OCI-LY7 (cell line): ENCODE measurements at regions not wholly inside any gene's neighbourhood (a gene's known extent, or its start where the extent isn't known, plus 50 kb on each side); places are given as distances from the start of the nearest gene placed in this dataset.

ENCODE experiments used
- BruUV-seq: library from RNA; stranded (reverse); fragments of 400-500 nt; replicated peaks from 2 replicates; lab custom pipeline; 2021; lab: Mats Ljungman, UMichigan
- CTCF ChIA-PET: fragments of 300-600 bp; sonication (Branson Sonifier 250); formaldehyde crosslinking; loops from one replicate; lab custom pipeline; 2022; ENCODE audit warnings: antibody characterized with exemption; ENCODE audit not compliant: unreplicated experiment; lab: Charles Lee
- POLR2A ChIA-PET: fragments of 300-600 bp; sonication (Branson Sonifier 250); formaldehyde crosslinking; loops from one replicate; lab custom pipeline; 2022; ENCODE audit warnings: antibody characterized with exemption; lab: Charles Lee
- DNase-seq: peaks from one replicate; pipeline ENCODE4 v3.0.0-alpha.2; 2015; ENCODE audit warnings: low spot score
- H2AFZ ChIP-seq: fragments of 200-600 bp; sonication (generic), shearing (Covaris generic); 2 replicates; pipeline ENCODE4 v1.6.1; 2014; ENCODE audit warnings: mild to moderate bottlenecking, antibody characterized with exemption, low read length, moderate library complexity
- H3K27ac ChIP-seq: fragments of 200-600 bp; sonication (generic); 2 replicates; pipeline ENCODE4 v1.5.1; 2014; ENCODE audit warnings: mixed run types, low read depth, mild to moderate bottlenecking, moderate library complexity, low read length, inconsistent platforms; ENCODE audit not compliant: poor library complexity, severe bottlenecking
- H3K36me3 ChIP-seq: fragments of 200-600 bp; sonication (generic); 2 replicates; pipeline ENCODE4 v1.6.1; 2014; ENCODE audit warnings: mild to moderate bottlenecking, antibody characterized with exemption, low read length, moderate library complexity, mixed read lengths; ENCODE audit not compliant: insufficient read depth
- H3K4me1 ChIP-seq: fragments of 200-600 bp; sonication (generic); 2 replicates; pipeline ENCODE4 v1.5.1; 2014; ENCODE audit warnings: mild to moderate bottlenecking, low read length; ENCODE audit not compliant: insufficient read depth, poor library complexity, severe bottlenecking
- H3K4me2 ChIP-seq: fragments of 200-600 bp; sonication (generic); 2 replicates; pipeline ENCODE4 v1.6.1; 2014; ENCODE audit warnings: mild to moderate bottlenecking, low read length
- H3K4me3 ChIP-seq: fragments of 200-600 bp; sonication (generic); 2 replicates; pipeline ENCODE4 v1.5.1; 2014; ENCODE audit warnings: mild to moderate bottlenecking, low read depth, low read length; ENCODE audit not compliant: poor library complexity, severe bottlenecking
- H3K79me2 ChIP-seq: fragments of 200-600 bp; sonication (generic); 2 replicates; pipeline ENCODE4 v1.6.1; 2016; ENCODE audit warnings: low read depth, mild to moderate bottlenecking, low read length, moderate library complexity, mixed read lengths; ENCODE audit not compliant: insufficient read depth
- H3K9me2 ChIP-seq: fragments of 200-600 bp; sonication (generic); 2 replicates; pipeline ENCODE4 v1.6.1; 2016; ENCODE audit warnings: mild to moderate bottlenecking, low read length, mixed read lengths; ENCODE audit not compliant: insufficient read depth
- H3K9me3 ChIP-seq: fragments of 200-600 bp; sonication (generic); 2 replicates; pipeline ENCODE4 v1.6.1; 2014; ENCODE audit warnings: mild to moderate bottlenecking, mixed run types, low read length, mixed read lengths
- H4K20me1 ChIP-seq: fragments of 200-600 bp; sonication (generic); 2 replicates; pipeline ENCODE4 v1.6.1; 2014; ENCODE audit warnings: mild to moderate bottlenecking, antibody characterized with exemption, low read length, moderate library complexity, mixed read lengths; ENCODE audit not compliant: insufficient read depth
- CTCF ChIP-seq: fragments of 200-600 bp; sonication (generic); conservative IDR thresholded peaks from 2 replicates; pipeline ENCODE4 v1.5.1; 2014; ENCODE audit warnings: mild to moderate bottlenecking, antibody characterized with exemption, low read length, moderate library complexity, mixed read lengths
- EZH2phosphoT487 ChIP-seq: fragments of 200-600 bp; sonication (generic); IDR thresholded peaks from 2 replicates; pipeline ENCODE4 v1.6.1; 2018; ENCODE audit warnings: low read depth, borderline replicate concordance, mild to moderate bottlenecking, mixed run types, antibody characterized with exemption, low read length, moderate library complexity, mixed read lengths
- intact Hi-C: fragments of 100-400 bp; cut with micrococcal nuclease; formaldehyde crosslinking; loops from one replicate; pipeline ENCODE4 v1.10.0; 2022; ENCODE audit not compliant: unreplicated experiment

GRCh38 chr22:22769434-22770279 is 118.0 kb upstream of the IGLL5 start:
- H3K4me2 ChIP-seq, result no peak overlapping the region
- intact Hi-C loops, result loop anchor here (5.0 to 10.0 kb wide), 3 partner anchors 113 to 305 kb away; no protein-coding TSS in a partner anchor
- BruUV-seq, result no TSS peak
- H3K4me3 ChIP-seq, result no peak overlapping the region
- no peaks in the 10 kb centered on the region for H3K9me3 ChIP-seq
- H4K20me1 ChIP-seq, result no peaks in the 10 kb centered on the region
- no peaks in the 10 kb centered on the region for H3K9me2 ChIP-seq
- TF ChIP-seq EZH2phosphoT487 (no peak), CTCF (no peak)
- ChIA-PET CTCF (interaction anchor here (0.7 to 1.5 kb wide), 6 partner anchors 16 to 115 kb away, joined by 3 to 18 read pairs (median 4); no protein-coding TSS in a partner anchor), POLR2A (interaction anchor here (0.6 kb wide), 1 partner anchor 306 kb away, joined by 3 read pairs; no protein-coding TSS in a partner anchor)
- H3K27ac ChIP-seq, result no peak overlapping the region
- peaks cover 13% of the 10 kb centered on the region for H3K4me1 ChIP-seq
- no peak overlapping the region for H2AFZ ChIP-seq
- no peak for DNase-seq
- no peaks in the 10 kb centered on the region for H3K36me3 ChIP-seq
- H3K79me2 ChIP-seq, result no peaks in the 10 kb centered on the region

- Histone ChIP-seq H4K20me1 (no peaks in the 10 kb centered on the region), H3K36me3 (no peaks in the 10 kb centered on the region), H2AFZ (no peak overlapping the region), H3K27ac (no peak overlapping the region), H3K4me1 (peaks cover 20% of the 10 kb centered on the region), H3K79me2 (no peaks in the 10 kb centered on the region), H3K9me2 (no peaks in the 10 kb centered on the region), H3K4me2 (no peak overlapping the region), H3K9me3 (no peaks in the 10 kb centered on the region), H3K4me3 (no peak overlapping the region)
- CTCF ChIA-PET, result interaction anchor here (0.7 to 1.5 kb wide), 5 partner anchors 24 to 114 kb away, joined by 3 to 18 read pairs (median 4); no protein-coding TSS in a partner anchor
- POLR2A ChIA-PET, result interaction anchor here (0.6 kb wide), 1 partner anchor 306 kb away, joined by 3 read pairs; no protein-coding TSS in a partner anchor
- peak; percentile 59 for DNase-seq
- no TSS peak for BruUV-seq
- intact Hi-C loops, result loop anchor here (5.0 to 10.0 kb wide), 3 partner anchors 112 to 306 kb away; no protein-coding TSS in a partner anchor
- TF ChIP-seq CTCF (peak; percentile 93), EZH2phosphoT487 (no peak)
Measured at GRCh38 chr22:22770280-22770871, 117.2 kb upstream of the IGLL5 start.
